Neural cell (in vitro differentiated cells): ENCODE measurements at regions not wholly inside any gene's neighbourhood (a gene's known extent, or its start where the extent isn't known, plus 50 kb on each side); places are given as distances from the start of the nearest gene placed in this dataset.

Experiments
- H2AFZ ChIP-seq: fragments of 200-600, 300-800 bp; sonication (generic), shearing (Covaris generic); 2 replicates; pipeline ENCODE4 v1.6.0; 2014; ENCODE audit warnings: low read depth, mild to moderate bottlenecking, antibody characterized with exemption, low read length, moderate library complexity
- H3F3A ChIP-seq: fragments of 200-600 bp; shearing (Covaris generic); 2 replicates; pipeline ENCODE4 v1.6.1; 2016; ENCODE audit warnings: mild to moderate bottlenecking, moderate library complexity, mixed read lengths, antibody characterized with exemption, low read length; ENCODE audit not compliant: insufficient read depth, poor library complexity, severe bottlenecking
- H3K27ac ChIP-seq: fragments of 200-600, 300-800 bp; sonication (generic), shearing (Covaris generic); 2 replicates; pipeline ENCODE4 v1.5.1; 2014; ENCODE audit warnings: mild to moderate bottlenecking, low read length, moderate library complexity
- H3K27me3 ChIP-seq: fragments of 300-800, 200-600 bp; sonication (generic), shearing (Covaris generic); 2 replicates; pipeline ENCODE4 v1.6.0; 2014; ENCODE audit warnings: mild to moderate bottlenecking, low read depth, low read length, moderate library complexity; ENCODE audit not compliant: insufficient read depth
- H3K36me3 ChIP-seq: fragments of 300-800, 200-600 bp; sonication (generic), shearing (Covaris generic); 2 replicates; pipeline ENCODE4 v1.5.1; 2014; ENCODE audit warnings: mild to moderate bottlenecking, antibody characterized with exemption, low read length, moderate library complexity; ENCODE audit not compliant: insufficient read depth
- H3K4me2 ChIP-seq: fragments of 300-800, 200-600 bp; sonication (generic), shearing (Covaris generic); 2 replicates; pipeline ENCODE4 v1.6.0; 2014; ENCODE audit warnings: mild to moderate bottlenecking, low read length
- H3K4me3 ChIP-seq: fragments of 300-800, 200-600 bp; sonication (generic), shearing (Covaris generic); 2 replicates; pipeline ENCODE4 v1.5.1; 2014; ENCODE audit warnings: mild to moderate bottlenecking, low read length, moderate library complexity
- H3K79me2 ChIP-seq: fragments of 200-600 bp; shearing (Covaris generic); replicated peaks from 2 replicates; pipeline ENCODE4 v1.6.0; 2014; ENCODE audit warnings: mild to moderate bottlenecking, low read length, moderate library complexity; ENCODE audit not compliant: insufficient read depth
- H3K9ac ChIP-seq: fragments of 300-800, 200-600 bp; sonication (generic), shearing (Covaris generic); 2 replicates; pipeline ENCODE4 v1.6.1; 2016; ENCODE audit warnings: mild to moderate bottlenecking, low read length, mixed read lengths
- H3K9me2 ChIP-seq: fragments of 200-600 bp; shearing (Covaris generic); 2 replicates; pipeline ENCODE4 v1.6.1; 2016; ENCODE audit warnings: mild to moderate bottlenecking, low read length, mixed read lengths; ENCODE audit not compliant: insufficient read depth
- H3K9me3 ChIP-seq: fragments of 200-600, 300-800 bp; sonication (generic), shearing (Covaris generic); 2 replicates; pipeline ENCODE4 v1.6.1; 2016; ENCODE audit warnings: mild to moderate bottlenecking, mixed run types, low read length, moderate library complexity, mixed read lengths
- H4K20me1 ChIP-seq: fragments of 200-600 bp; shearing (Covaris generic); 2 replicates; pipeline ENCODE4 v1.6.1; 2016; ENCODE audit warnings: mild to moderate bottlenecking, mixed run types; ENCODE audit not compliant: insufficient read depth
- CTCF ChIP-seq: fragments of 450-650 bp; IDR thresholded peaks from 2 replicates; pipeline ENCODE4 v1.5.1; 2014; ENCODE audit warnings: antibody characterized with exemption, mild to moderate bottlenecking, moderate library complexity; ENCODE audit not compliant: poor library complexity, severe bottlenecking
- EP300 ChIP-seq: fragments of 450-650 bp; conservative IDR thresholded peaks from 2 replicates; pipeline ENCODE4 v1.6.1; 2014; ENCODE audit warnings: antibody characterized with exemption, mild to moderate bottlenecking, moderate library complexity; ENCODE audit not compliant: poor library complexity, severe bottlenecking
- EZH2 ChIP-seq: fragments of 200-600, 300-800 bp; shearing (Covaris generic), sonication (generic); IDR thresholded peaks from 2 replicates; pipeline ENCODE4 v1.6.1; 2014; ENCODE audit warnings: antibody characterized with exemption, low read length, borderline replicate concordance, mild to moderate bottlenecking; ENCODE audit not compliant: insufficient read depth, poor library complexity, severe bottlenecking
- MXI1 ChIP-seq: fragments of 450-650 bp; conservative IDR thresholded peaks from 2 replicates; pipeline ENCODE4 v1.6.1; 2014; ENCODE audit warnings: antibody characterized with exemption, mild to moderate bottlenecking; ENCODE audit not compliant: poor library complexity, severe bottlenecking
- POLR2AphosphoS5 ChIP-seq: IDR thresholded peaks from 2 replicates; pipeline ENCODE4 v1.6.1; 2012
- RAD21 ChIP-seq: fragments of 450-650 bp; conservative IDR thresholded peaks from 2 replicates; pipeline ENCODE4 v1.6.1; 2014; ENCODE audit warnings: antibody characterized with exemption, mild to moderate bottlenecking, moderate library complexity
- REST ChIP-seq: IDR thresholded peaks from 2 replicates; pipeline ENCODE4 v1.6.1; 2012; ENCODE audit warnings: borderline replicate concordance
- SMC3 ChIP-seq: fragments of 450-650 bp; conservative IDR thresholded peaks from 2 replicates; pipeline ENCODE4 v1.6.1; 2014; ENCODE audit warnings: antibody characterized with exemption, mild to moderate bottlenecking, moderate library complexity; ENCODE audit not compliant: poor library complexity
- TAF1 ChIP-seq: IDR thresholded peaks from 2 replicates; pipeline ENCODE4 v1.6.1; 2012; ENCODE audit warnings: low read depth

- Histone ChIP-seq H3K27me3 (no peaks in the 10 kb centered on the region), H3K4me3 (no peak overlapping the region), H4K20me1 (no peaks in the 10 kb centered on the region), H3F3A (no peaks in the 10 kb centered on the region), H3K9ac (no peak overlapping the region), H3K9me2 (no peaks in the 10 kb centered on the region), H3K9me3 (no peaks in the 10 kb centered on the region), H3K27ac (no peak overlapping the region), H3K4me2 (no peak overlapping the region), H2AFZ (no peak overlapping the region), H3K36me3 (no peaks in the 10 kb centered on the region), H3K79me2 (no peaks in the 10 kb centered on the region)
- no peak for TF ChIP-seq MXI1
- no peak for TF ChIP-seq TAF1
- TF ChIP-seq POLR2AphosphoS5, result no peak
- TF ChIP-seq REST, result no peak
- TF ChIP-seq RAD21, result no peak
- no peak for TF ChIP-seq EP300
- no peak for TF ChIP-seq CTCF
- no peak for TF ChIP-seq EZH2
- TF ChIP-seq SMC3, result no peak
These were observed 315.2 kb upstream of the ZNF32 start for GRCh38 chr10:43963793-43964425.

- Histone ChIP-seq H2AFZ (no peak overlapping the region), H3K36me3 (no peaks in the 10 kb centered on the region), H4K20me1 (no peaks in the 10 kb centered on the region), H3K79me2 (no peaks in the 10 kb centered on the region), H3K9me3 (no peaks in the 10 kb centered on the region), H3F3A (no peaks in the 10 kb centered on the region), H3K4me2 (no peak overlapping the region), H3K27me3 (no peaks in the 10 kb centered on the region), H3K9ac (no peak overlapping the region), H3K27ac (no peak overlapping the region), H3K9me2 (no peaks in the 10 kb centered on the region), H3K4me3 (no peak overlapping the region)
- no peak for TF ChIP-seq EZH2
- TF ChIP-seq SMC3, result no peak
- no peak for TF ChIP-seq EP300
- no peak for TF ChIP-seq MXI1
- no peak for TF ChIP-seq RAD21
- TF ChIP-seq TAF1, result no peak
These were observed 314.7 kb upstream of the ZNF32 start for GRCh38 chr10:43963379-43963778.
